HepG2 (cell line): ENCODE measurements at regions not wholly inside any gene's neighbourhood (a gene's known extent, or its start where the extent isn't known, plus 50 kb on each side); places are given as distances from the start of the nearest gene placed in this dataset.

Experiments used
- ERF ChIP-seq: IDR thresholded peaks from 2 replicates; pipeline ENCODE4 v1.6.1; 2018; ENCODE audit warnings: missing biosample characterization, missing genetic modification reagents
- FLYWCH1 ChIP-seq: sonication (generic); formaldehyde crosslinking; IDR thresholded peaks from 2 replicates; pipeline ENCODE4 v1.8.1; 2023; ENCODE audit warnings: mild to moderate bottlenecking, missing genetic modification reagents
- GTF3A ChIP-seq: sonication (generic); formaldehyde crosslinking; conservative IDR thresholded peaks from 2 replicates; pipeline ENCODE4 v1.4.0; 2020; ENCODE audit warnings: mild to moderate bottlenecking, missing genetic modification reagents
- PHF21A ChIP-seq: sonication (generic); formaldehyde crosslinking; IDR thresholded peaks from 2 replicates; pipeline ENCODE4 v1.5.0; 2020; ENCODE audit warnings: mild to moderate bottlenecking, missing genetic modification reagents
- ZBTB44 ChIP-seq: sonication (generic); formaldehyde crosslinking; IDR thresholded peaks from 2 replicates; pipeline ENCODE4 v1.4.0; 2020; ENCODE audit warnings: missing genetic modification reagents
- ZNF609 ChIP-seq: sonication (generic); formaldehyde crosslinking; IDR thresholded peaks from 2 replicates; pipeline ENCODE4 v1.4.0; 2020; ENCODE audit warnings: mild to moderate bottlenecking, missing genetic modification reagents, borderline replicate concordance
- ZNF878 ChIP-seq: sonication (generic); formaldehyde crosslinking; IDR thresholded peaks from 2 replicates; pipeline ENCODE4 v1.8.1; 2023; ENCODE audit warnings: mild to moderate bottlenecking, missing genetic modification reagents, moderate library complexity

- no peak for TF ChIP-seq GTF3A (CRISPR knock-in tag)
- no peak for TF ChIP-seq PHF21A (CRISPR knock-in tag)
- no peak for TF ChIP-seq ZNF609
- TF ChIP-seq FLYWCH1 (CRISPR knock-in tag) = no peak
- no peak for TF ChIP-seq ERF (CRISPR knock-in tag)
- TF ChIP-seq ZBTB44 (CRISPR knock-in tag) = no peak
- TF ChIP-seq ZNF878 (CRISPR knock-in tag) = no peak
- TF ChIP-seq, all 625 proteins: peak for 0
These were observed 222.2 kb upstream of the PODXL start (continued) for GRCh38 chr7:131778601-131779000.
